OCI-LY1 (cell line): ENCODE measurements at regions not wholly inside any gene's neighbourhood (a gene's known extent, or its start where the extent isn't known, plus 50 kb on each side); places are given as distances from the start of the nearest gene placed in this dataset.

Experiments used
- CTCF ChIP-seq: fragments of 200-600 bp; sonication (generic), shearing (Covaris generic); IDR thresholded peaks from 2 replicates; pipeline ENCODE4 v1.5.1; 2017; ENCODE audit warnings: mild to moderate bottlenecking, antibody characterized with exemption, low read length, moderate library complexity, mixed read lengths
- EZH2 ChIP-seq: fragments of 200-600 bp; sonication (generic), shearing (Covaris generic); IDR thresholded peaks from 2 replicates; pipeline ENCODE4 v1.8.0; 2017; ENCODE audit warnings: borderline replicate concordance, mixed run types, mild to moderate bottlenecking, antibody characterized with exemption, low read length, moderate library complexity, mixed read lengths

- no peak for TF ChIP-seq CTCF
- no peak for TF ChIP-seq EZH2
Measured at GRCh38 chr10:92753865-92754264, 64.1 kb downstream of the HHEX start.
